DND-41 (cell line): ENCODE measurements at regions not wholly inside any gene's neighbourhood (a gene's known extent, or its start where the extent isn't known, plus 50 kb on each side); places are given as distances from the start of the nearest gene placed in this dataset.

Source experiments
- ATAC-seq: fragments of 200-7000 bp; cut with Tn5 transposase; 3 replicates; pipeline ENCODE4 v1.9.1; 2021; ENCODE audit warnings: low read depth; ENCODE audit not compliant: insufficient read depth
- DNase-seq: peaks from one replicate; pipeline ENCODE4 v3.0.0-alpha.2; 2020
- H2AFZ ChIP-seq: 2 replicates; pipeline ENCODE4 v1.6.0; 2012; ENCODE audit warnings: low read depth, low read length
- H3K27ac ChIP-seq: 2 replicates; pipeline ENCODE4 v1.5.1; 2012; ENCODE audit warnings: low read length, inconsistent platforms
- H3K27me3 ChIP-seq: fragments of 200-600 bp; sonication (generic); 2 replicates; pipeline ENCODE4 v1.6.0; 2012; ENCODE audit warnings: low read length, mild to moderate bottlenecking, inconsistent platforms; ENCODE audit not compliant: insufficient read depth, poor library complexity
- H3K36me3 ChIP-seq: 2 replicates; pipeline ENCODE4 v1.5.1; 2012; ENCODE audit warnings: low read length, inconsistent platforms; ENCODE audit not compliant: insufficient read depth
- H3K4me1 ChIP-seq: 2 replicates; pipeline ENCODE4 v1.5.1; 2012; ENCODE audit warnings: mild to moderate bottlenecking, low read length; ENCODE audit not compliant: insufficient read depth
- H3K4me2 ChIP-seq: 2 replicates; pipeline ENCODE4 v1.6.0; 2012; ENCODE audit warnings: mild to moderate bottlenecking, moderate library complexity, low read length, inconsistent platforms; ENCODE audit not compliant: insufficient read depth
- H3K4me3 ChIP-seq, 2 experiments: fragments of 200-600 bp in 1 of 2; shearing (Covaris generic) in 1 of 2; 2 replicates each; pipeline ENCODE4 v1.5.1; 2012 to 2016; ENCODE audit warnings: inconsistent platforms in 2 of 2, low read length in 2 of 2, mild to moderate bottlenecking in 2 of 2, low read depth in 1 of 2, moderate library complexity in 1 of 2
- H3K79me2 ChIP-seq: 2 replicates; pipeline ENCODE4 v1.6.0; 2012; ENCODE audit warnings: low read length, inconsistent platforms; ENCODE audit not compliant: insufficient read depth
- H3K9ac ChIP-seq: 2 replicates; pipeline ENCODE4 v1.6.0; 2012; ENCODE audit warnings: low read depth, mild to moderate bottlenecking, inconsistent platforms, low read length, moderate library complexity
- H3K9me3 ChIP-seq: 2 replicates; pipeline ENCODE4 v1.5.1; 2012; ENCODE audit warnings: low read length, moderate library complexity, mild to moderate bottlenecking, inconsistent platforms; ENCODE audit not compliant: insufficient read depth, severe bottlenecking
- H4K20me1 ChIP-seq: 2 replicates; pipeline ENCODE4 v1.6.0; 2012; ENCODE audit warnings: low read length; ENCODE audit not compliant: insufficient read depth
- CTCF ChIP-seq: IDR thresholded peaks from 2 replicates; pipeline ENCODE4 v1.5.1; 2012; ENCODE audit warnings: borderline replicate concordance, low read length, moderate library complexity, mild to moderate bottlenecking; ENCODE audit not compliant: poor library complexity, severe bottlenecking; ENCODE audit errors: extremely low read depth
- EZH2 ChIP-seq: IDR thresholded peaks from 3 replicates; pipeline ENCODE4 v1.6.1; 2012; ENCODE audit warnings: borderline replicate concordance, low read depth, mild to moderate bottlenecking, moderate library complexity, low read length, inconsistent platforms; ENCODE audit not compliant: severe bottlenecking

- Histone ChIP-seq H3K4me1 (no peaks in the 10 kb centered on the region), H3K27ac (no peak overlapping the region), H2AFZ (no peak overlapping the region), H3K4me3 (no peak overlapping the region), H3K4me2 (no peak overlapping the region), H4K20me1 (no peaks in the 10 kb centered on the region), H3K9me3 (peaks cover 17% of the 10 kb centered on the region), H3K27me3 (no peaks in the 10 kb centered on the region), H3K9ac (no peak overlapping the region), H3K36me3 (no peaks in the 10 kb centered on the region), H3K79me2 (no peaks in the 10 kb centered on the region)
- no peak for ATAC-seq
- DNase-seq = no peak
- TF ChIP-seq CTCF = no peak
- TF ChIP-seq EZH2 = no peak
These were observed 141.3 kb upstream of the EPB41L4A start for GRCh38 chr5:112560371-112560770.

- Histone ChIP-seq H3K36me3 (no peaks in the 10 kb centered on the region), H3K4me2 (no peak overlapping the region), H3K27me3 (no peaks in the 10 kb centered on the region), H3K9me3 (peaks cover 17% of the 10 kb centered on the region), H3K4me3 (no peak overlapping the region), H3K79me2 (no peaks in the 10 kb centered on the region), H4K20me1 (no peaks in the 10 kb centered on the region), H3K9ac (no peak overlapping the region), H3K27ac (no peak overlapping the region), H2AFZ (no peak overlapping the region), H3K4me1 (no peaks in the 10 kb centered on the region)
- ATAC-seq (no peak), DNase-seq (no peak)
- TF ChIP-seq CTCF = no peak
- no peak for TF ChIP-seq EZH2
These were observed 144.2 kb upstream of the EPB41L4A start for GRCh38 chr5:112563169-112563826.

GRCh38 chr5:112566251-112566650 is 147.2 kb upstream of the EPB41L4A start:
- Histone ChIP-seq H3K79me2 (no peaks in the 10 kb centered on the region), H3K4me2 (no peak overlapping the region), H4K20me1 (no peaks in the 10 kb centered on the region), H3K9me3 (peaks cover 17% of the 10 kb centered on the region), H3K27me3 (no peaks in the 10 kb centered on the region), H3K4me1 (no peaks in the 10 kb centered on the region), H3K36me3 (no peaks in the 10 kb centered on the region), H3K27ac (no peak overlapping the region), H3K4me3 (no peak overlapping the region), H2AFZ (no peak overlapping the region), H3K9ac (no peak overlapping the region)
- TF ChIP-seq EZH2 (no peak), CTCF (no peak)
- no peak for DNase-seq
- ATAC-seq = no peak
